Stomach (tissue), 8 donors: ENCODE measurements at regions not wholly inside any gene's neighbourhood (a gene's known extent, or its start where the extent isn't known, plus 50 kb on each side); places are given as distances from the start of the nearest gene placed in this dataset.
A peak's percentile ranks its signal among the peaks of the same experiment; 100 is the strongest.

Experiments used
- DNase-seq, 2 donors: peaks; one replicate each; pipeline versions ENCODE4 v3.0.0 to v3.0.0-alpha.2; 2013 to 2019
- H3K27ac ChIP-seq, 5 donors: fragments of 200-600 bp in 4 of 5; sonication (generic) in 4 of 5; one replicate each; pipeline ENCODE4 v1.5.1; 2013 to 2019; ENCODE audit warnings: mild to moderate bottlenecking in 1 of 5, moderate library complexity in 1 of 5
- H3K27me3 ChIP-seq, 3 donors: fragments of 200-600 bp; sonication (generic); one replicate each; pipeline ENCODE4 v1.5.1; 2017 to 2019; ENCODE audit warnings: mixed run types in 1 of 3
- H3K36me3 ChIP-seq, 4 donors: fragments of 200-600 bp; sonication (generic); 1 replicate in 3 of 4; 2 replicates in 1 of 4; pipeline ENCODE4 v1.5.1; 2016 to 2019
- H3K4me1 ChIP-seq, 4 donors: fragments of 200-600 bp; sonication (generic); one replicate each; pipeline ENCODE4 v1.5.1; 2016 to 2019
- H3K4me3 ChIP-seq, 4 donors: fragments of 200-600 bp; sonication (generic) in 3 of 4; one replicate each; pipeline ENCODE4 v1.5.1; 2016 to 2019; ENCODE audit warnings: mild to moderate bottlenecking in 1 of 4
- H3K9me3 ChIP-seq, 4 donors: fragments of 200-600 bp; sonication (generic); one replicate each; pipeline ENCODE4 v1.5.1; 2016 to 2019
- EP300 ChIP-seq: sonication (generic); formaldehyde crosslinking; IDR thresholded peaks from one replicate; pipeline ENCODE4 v1.6.1; 2017; ENCODE audit warnings: antibody characterized with exemption
- POLR2A ChIP-seq, 4 donors: fragments of 450-650 bp; IDR thresholded peaks; one replicate each; pipeline ENCODE4 v1.6.1; 2016; ENCODE audit warnings: antibody characterized with exemption in 4 of 4, control low read depth in 2 of 4, mild to moderate bottlenecking in 1 of 4, moderate library complexity in 1 of 4
- POLR2AphosphoS5 ChIP-seq, 3 donors: sonication (generic); formaldehyde crosslinking; IDR thresholded peaks; one replicate each; pipeline ENCODE4 v1.6.1; 2016; ENCODE audit warnings: antibody characterized with exemption in 3 of 3
- WGBS, 5 donors: extraction: QIAGEN DNeasy Blood & Tissue Kit in 3 of 5; methylation state at CpG; one replicate each; pipeline versions ENCODE4 v1.1.5 to v1.1.7; 2013 to 2018; 5-methylcytosine and 5-hydroxymethylcytosine counted together
- intact Hi-C: fragments of 100-400 bp; cut with DNase I; formaldehyde crosslinking; loops from one replicate; pipeline ENCODE4 v1.15.1; 2023; ENCODE audit warnings: low total_unique reads
- TF ChIP-seq, protein P1 (sequence below), 7 experiments: fragments of 450-650 bp in 4 of 7; fragments of 200-600 bp in 3 of 7; sonication (generic) in 3 of 7; IDR thresholded peaks; one replicate each; pipeline ENCODE4 v1.5.1; 2016 to 2019; ENCODE audit warnings: antibody characterized with exemption in 7 of 7, control low read depth in 2 of 7, mild to moderate bottlenecking in 1 of 7
- donor health status: healthy with polysubstance abuse.
- donor health status: Bipolar disorder and iron deficiency.
- donor health status: healthy.

DNA sequence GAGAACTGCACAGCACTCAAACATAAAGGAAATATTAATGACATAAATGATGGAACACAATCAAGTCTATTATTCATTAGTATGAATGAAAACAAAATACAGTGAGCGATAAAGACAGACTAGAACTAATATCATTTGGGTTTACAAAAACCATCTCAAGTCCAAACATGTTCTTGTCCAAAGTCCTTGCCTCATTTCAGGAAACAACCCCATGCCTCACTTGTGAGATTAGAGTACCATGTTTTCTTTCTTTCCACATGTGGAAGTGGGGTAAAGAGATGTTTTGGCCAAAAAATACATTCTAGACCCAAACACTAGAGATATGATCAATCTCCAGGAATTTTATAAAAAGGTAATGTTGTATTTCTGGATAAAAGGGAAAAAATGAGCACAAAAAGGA, 53.3 kb upstream of the NFE2L2 start:
- H3K9me3 ChIP-seq, result no peaks in the 10 kb centered on the region
- WGBS, 5 donors, result 74 to 89% (median 76%) methylated on average over 1 of the region's 1 CpG
- peaks cover 6 to 20% (median 12%) of the 10 kb centered on the region in 4 donors for H3K4me1 ChIP-seq
- DNase-seq, result no peak
- no peak overlapping the region for H3K27ac ChIP-seq
- H3K27me3 ChIP-seq, result no peaks in the 10 kb centered on the region
- peaks cover 0 to 4% (median 0%) of the 10 kb centered on the region in 4 donors for H3K36me3 ChIP-seq
- TF ChIP-seq EP300 (no peak), POLR2AphosphoS5 (IDR thresholded peaks at IDR 0.05) (no peak), POLR2A (IDR thresholded peaks at IDR 0.05) (no peak)
- TF ChIP-seq, protein P1, sequence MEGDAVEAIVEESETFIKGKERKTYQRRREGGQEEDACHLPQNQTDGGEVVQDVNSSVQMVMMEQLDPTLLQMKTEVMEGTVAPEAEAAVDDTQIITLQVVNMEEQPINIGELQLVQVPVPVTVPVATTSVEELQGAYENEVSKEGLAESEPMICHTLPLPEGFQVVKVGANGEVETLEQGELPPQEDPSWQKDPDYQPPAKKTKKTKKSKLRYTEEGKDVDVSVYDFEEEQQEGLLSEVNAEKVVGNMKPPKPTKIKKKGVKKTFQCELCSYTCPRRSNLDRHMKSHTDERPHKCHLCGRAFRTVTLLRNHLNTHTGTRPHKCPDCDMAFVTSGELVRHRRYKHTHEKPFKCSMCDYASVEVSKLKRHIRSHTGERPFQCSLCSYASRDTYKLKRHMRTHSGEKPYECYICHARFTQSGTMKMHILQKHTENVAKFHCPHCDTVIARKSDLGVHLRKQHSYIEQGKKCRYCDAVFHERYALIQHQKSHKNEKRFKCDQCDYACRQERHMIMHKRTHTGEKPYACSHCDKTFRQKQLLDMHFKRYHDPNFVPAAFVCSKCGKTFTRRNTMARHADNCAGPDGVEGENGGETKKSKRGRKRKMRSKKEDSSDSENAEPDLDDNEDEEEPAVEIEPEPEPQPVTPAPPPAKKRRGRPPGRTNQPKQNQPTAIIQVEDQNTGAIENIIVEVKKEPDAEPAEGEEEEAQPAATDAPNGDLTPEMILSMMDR (IDR thresholded peaks at IDR 0.05), result no peak
- intact Hi-C loops, result no loop called here
- no peak overlapping the region for H3K4me3 ChIP-seq

DNA sequence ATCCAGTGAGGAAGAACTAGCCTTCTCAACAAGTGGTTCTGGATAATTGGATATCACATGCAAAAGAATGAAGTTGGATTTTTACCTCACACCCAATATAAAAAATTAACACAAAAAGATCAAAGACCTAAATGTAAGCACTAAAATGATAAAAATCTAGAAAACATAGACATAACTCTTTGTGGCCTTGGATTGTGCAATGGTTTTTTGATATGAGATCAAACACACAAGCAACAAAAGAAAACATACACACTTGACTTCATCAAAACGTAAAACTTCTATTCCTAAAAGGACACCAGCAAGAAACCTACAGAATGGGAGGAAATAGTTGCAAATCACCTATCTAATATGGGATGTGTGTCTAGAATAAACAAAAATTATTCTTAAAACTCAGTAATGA, 54.1 kb upstream of the NFE2L2 start:
- Histone ChIP-seq H3K4me3 (no peak overlapping the region), H3K36me3 (peaks cover 0 to 4% (median 0%) of the 10 kb centered on the region in 4 donors), H3K4me1 (peaks cover 3 to 26% (median 14%) of the 10 kb centered on the region in 4 donors), H3K27me3 (no peaks in the 10 kb centered on the region), H3K9me3 (no peaks in the 10 kb centered on the region), H3K27ac (no peak overlapping the region)
- intact Hi-C loops, result no loop called here
- no peak for DNase-seq
- 68 to 95% (median 77%) methylated on average over 1 of the region's 1 CpG for WGBS, 5 donors
- no peak for TF ChIP-seq POLR2A (IDR thresholded peaks at IDR 0.05)

GRCh38 chr2:177320596-177320995, 56.1 kb upstream of the NFE2L2 start:
- TF ChIP-seq, protein P1 (IDR thresholded peaks at IDR 0.05), result no peak
- TF ChIP-seq EP300, result no peak
- no peak for TF ChIP-seq POLR2A (IDR thresholded peaks at IDR 0.05)
- TF ChIP-seq POLR2AphosphoS5 (IDR thresholded peaks at IDR 0.05), result no peak
- Histone ChIP-seq H3K27ac (no peak overlapping the region), H3K36me3 (peaks cover 0 to 4% (median 0%) of the 10 kb centered on the region in 4 donors), H3K4me3 (no peak overlapping the region), H3K9me3 (no peaks in the 10 kb centered on the region), H3K27me3 (no peaks in the 10 kb centered on the region), H3K4me1 (peaks cover 0 to 27% (median 8%) of the 10 kb centered on the region in 4 donors)
- intact Hi-C loops, result loop anchor here (10.0 kb wide), 1 partner anchor 156 kb away; no protein-coding TSS in a partner anchor
- DNase-seq, result no peak
- 77 to 92% (median 88%) methylated on average over 2 of the region's 2 CpGs for WGBS, 5 donors

DNA sequence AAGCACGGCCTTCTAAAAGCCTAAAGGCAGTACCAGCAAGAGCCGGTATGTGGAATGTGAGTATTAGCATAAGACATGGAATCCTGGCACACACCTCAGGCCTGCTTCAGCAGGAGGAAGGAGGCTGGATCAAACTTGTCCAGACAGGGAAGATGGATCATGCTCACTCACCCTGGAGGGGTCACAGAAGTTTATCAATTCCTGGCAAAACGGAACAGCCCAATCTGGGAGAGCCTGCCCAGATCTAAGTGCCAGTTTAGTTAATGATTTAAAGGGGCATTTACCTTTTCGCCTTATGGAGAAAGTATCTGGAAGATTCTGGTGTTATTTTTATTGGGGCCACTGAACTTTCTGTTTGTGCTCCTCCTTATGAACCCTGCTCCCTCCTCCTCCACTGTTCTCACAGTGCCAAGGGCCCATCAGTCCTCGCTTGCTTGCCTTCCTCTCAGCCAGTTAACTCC, 58.3 kb upstream of the NFE2L2 start:
- peak; percentile 43 to 56 for DNase-seq
- H3K27ac ChIP-seq, result peak overlapping the region in 2 of 5 donors; percentile 16 to 43
- no peak overlapping the region for H3K4me3 ChIP-seq
- no peaks in the 10 kb centered on the region for H3K27me3 ChIP-seq
- TF ChIP-seq POLR2AphosphoS5 (IDR thresholded peaks at IDR 0.05), result peak in 1 of 3 donors; percentile 49
- no peak for TF ChIP-seq EP300
- H3K4me1 ChIP-seq, result peaks cover 0 to 34% (median 10%) of the 10 kb centered on the region in 4 donors
- 21 to 48% (median 35%) methylated on average over 5 of the region's 5 CpGs for WGBS, 5 donors
- intact Hi-C loops, result loop anchor here (10.0 kb wide), 1 partner anchor 158 kb away; no protein-coding TSS in a partner anchor
- no peaks in the 10 kb centered on the region for H3K9me3 ChIP-seq
- peaks cover 0 to 4% (median 0%) of the 10 kb centered on the region in 4 donors for H3K36me3 ChIP-seq

DNA sequence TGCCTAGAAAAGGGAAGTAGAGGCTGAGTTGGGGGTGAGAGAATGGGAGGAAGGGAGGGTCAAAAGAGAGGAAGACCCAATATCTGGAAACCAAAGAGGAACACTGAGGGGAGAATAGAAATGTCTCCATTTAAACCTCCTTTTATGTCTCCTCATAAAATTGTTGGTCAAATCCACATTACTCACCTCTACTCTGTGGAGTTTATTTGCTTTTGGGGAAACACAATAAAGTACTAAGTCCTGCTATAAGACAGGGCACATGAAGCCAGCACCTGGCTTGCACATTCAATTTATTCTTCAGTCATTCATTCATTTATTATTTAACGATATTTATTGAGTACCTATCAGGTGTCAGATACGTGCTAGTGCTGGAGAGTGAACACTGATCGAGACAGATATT, 60.3 kb upstream of the NFE2L2 start:
- Histone ChIP-seq H3K4me1 (peaks cover 0 to 34% (median 10%) of the 10 kb centered on the region in 4 donors), H3K27ac (no peak overlapping the region), H3K9me3 (no peaks in the 10 kb centered on the region), H3K4me3 (no peak overlapping the region), H3K36me3 (peaks cover 0 to 4% (median 0%) of the 10 kb centered on the region in 4 donors), H3K27me3 (no peaks in the 10 kb centered on the region)
- no peak for DNase-seq
- intact Hi-C loops, result loop anchor here (10.0 kb wide), 1 partner anchor 160 kb away; no protein-coding TSS in a partner anchor
- TF ChIP-seq EP300 (no peak), POLR2A (IDR thresholded peaks at IDR 0.05) (no peak), POLR2AphosphoS5 (IDR thresholded peaks at IDR 0.05) (no peak)
- TF ChIP-seq, protein P1 (IDR thresholded peaks at IDR 0.05), result no peak
- 20 to 64% (median 48%) methylated on average over 3 of the region's 3 CpGs for WGBS, 5 donors
